GM12865 (cell line): ENCODE measurements at regions not wholly inside any gene's neighbourhood (a gene's known extent, or its start where the extent isn't known, plus 50 kb on each side); places are given as distances from the start of the nearest gene placed in this dataset.
A peak's percentile ranks its signal among the peaks of the same experiment; 100 is the strongest.

Experiments used
- DNase-seq: peaks from one replicate; pipeline ENCODE4 v3.0.0; 2010; ENCODE audit warnings: low read depth
- H3K4me3 ChIP-seq: 2 replicates; pipeline ENCODE4 v1.5.1; 2011; ENCODE audit warnings: mild to moderate bottlenecking, low read depth, low read length, control low read depth
- CTCF ChIP-seq: IDR thresholded peaks from 2 replicates; pipeline ENCODE4 v1.5.1; 2011; ENCODE audit warnings: low read length, control low read depth, low read depth, inconsistent platforms; ENCODE audit not compliant: insufficient read depth; ENCODE audit errors: missing control alignments

DNA sequence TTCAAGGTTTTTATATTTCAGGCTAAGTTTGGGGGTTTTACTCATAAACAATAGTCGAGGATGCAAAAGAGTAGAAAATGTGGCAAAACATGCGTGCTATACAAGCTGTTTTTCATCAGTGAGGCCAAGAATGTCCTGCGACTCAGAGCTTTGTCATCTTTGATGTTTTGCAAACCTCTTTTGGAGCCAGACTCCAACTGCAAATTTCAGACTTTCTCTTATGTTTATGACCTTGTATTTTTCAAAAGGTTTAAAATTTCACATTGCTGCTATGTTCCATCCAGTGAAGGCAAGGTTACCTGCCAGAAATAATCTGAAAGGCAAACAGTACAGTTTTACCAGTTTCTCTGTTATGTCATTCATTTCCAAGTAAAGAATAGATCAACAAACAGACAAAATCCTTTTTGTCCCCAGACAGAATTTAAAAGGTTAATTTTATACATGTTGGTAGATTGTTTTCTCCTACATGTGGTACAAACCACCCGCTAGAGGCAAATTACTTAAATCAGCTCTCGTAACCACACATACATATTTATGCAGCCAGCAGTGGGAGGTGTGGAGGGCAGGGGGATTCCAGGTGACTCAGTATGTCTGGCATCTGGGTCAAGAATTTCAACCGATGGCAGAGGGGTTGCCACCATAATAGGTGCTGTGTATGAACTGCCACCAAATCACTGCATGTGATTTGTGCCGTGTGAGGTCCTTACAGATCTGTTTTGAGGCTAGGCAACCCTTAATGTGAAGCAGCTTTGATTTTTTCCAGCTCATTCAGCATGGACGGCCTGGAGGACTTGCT, 119.8 kb upstream of the CPM start:
- peak; percentile 56 for DNase-seq
- H3K4me3 ChIP-seq: no peak overlapping the region
- TF ChIP-seq CTCF: no peak

DNA sequence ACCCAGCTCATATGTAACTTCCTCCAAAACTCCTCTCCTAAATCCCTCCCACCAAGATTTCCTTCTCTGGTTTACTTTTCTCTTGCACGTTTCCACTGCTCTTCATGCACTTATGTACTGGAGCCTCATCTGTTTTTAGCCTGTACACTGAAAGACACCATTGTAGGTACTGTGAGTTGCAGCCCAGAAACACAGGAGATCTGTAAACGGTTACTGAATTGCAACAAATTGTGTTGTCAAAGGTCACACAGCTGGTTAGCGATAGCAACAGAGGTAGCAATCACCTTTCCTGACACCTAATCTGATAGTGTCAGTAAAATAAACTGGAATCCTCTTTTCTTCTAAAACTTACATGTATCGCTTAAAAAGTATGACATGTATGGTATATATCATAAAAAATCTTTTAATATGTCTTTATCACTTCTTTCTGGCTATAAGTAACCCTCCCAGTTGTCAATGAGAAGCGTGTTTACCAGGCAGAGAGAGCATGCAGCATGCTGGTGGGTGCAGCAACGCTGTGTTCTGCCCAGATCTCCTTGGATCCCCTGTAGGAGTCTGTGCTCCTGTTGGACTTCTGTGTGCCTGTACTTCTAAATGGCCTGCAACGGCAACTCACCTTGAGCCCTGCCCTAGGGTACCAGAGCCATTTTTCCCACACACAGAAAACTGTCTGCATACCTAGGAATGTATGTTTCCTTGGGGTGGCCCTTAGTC, 121.5 kb upstream of the CPM start:
- TF ChIP-seq CTCF: no peak
- H3K4me3 ChIP-seq: no peak overlapping the region
- DNase-seq: no peak

GRCh38 chr12:69055280-69055679, 122.3 kb upstream of the CPM start:
- no peak for TF ChIP-seq CTCF
- DNase-seq: no peak
- no peak overlapping the region for H3K4me3 ChIP-seq

DNA sequence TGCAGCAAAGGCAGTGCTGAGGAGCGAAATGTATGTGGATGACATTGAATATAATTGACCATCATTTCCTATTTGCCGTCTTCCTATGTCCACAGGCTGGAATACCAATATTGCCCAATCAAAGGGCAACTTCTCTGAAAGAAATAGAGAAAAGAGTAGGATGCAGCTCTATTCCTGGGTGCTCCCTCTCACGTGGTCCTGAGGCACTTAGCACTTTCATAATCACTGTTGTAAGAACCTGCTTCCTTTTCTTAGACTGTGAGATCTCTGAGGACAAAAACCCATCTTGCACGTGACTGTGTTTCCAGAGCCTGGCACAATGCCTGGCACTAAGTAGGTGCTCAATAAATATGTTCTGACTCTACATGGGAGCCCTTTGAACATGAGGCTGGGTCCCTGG, 122.7 kb upstream of the CPM start:
- no peak for TF ChIP-seq CTCF
- no peak for DNase-seq
- no peak overlapping the region for H3K4me3 ChIP-seq

DNA sequence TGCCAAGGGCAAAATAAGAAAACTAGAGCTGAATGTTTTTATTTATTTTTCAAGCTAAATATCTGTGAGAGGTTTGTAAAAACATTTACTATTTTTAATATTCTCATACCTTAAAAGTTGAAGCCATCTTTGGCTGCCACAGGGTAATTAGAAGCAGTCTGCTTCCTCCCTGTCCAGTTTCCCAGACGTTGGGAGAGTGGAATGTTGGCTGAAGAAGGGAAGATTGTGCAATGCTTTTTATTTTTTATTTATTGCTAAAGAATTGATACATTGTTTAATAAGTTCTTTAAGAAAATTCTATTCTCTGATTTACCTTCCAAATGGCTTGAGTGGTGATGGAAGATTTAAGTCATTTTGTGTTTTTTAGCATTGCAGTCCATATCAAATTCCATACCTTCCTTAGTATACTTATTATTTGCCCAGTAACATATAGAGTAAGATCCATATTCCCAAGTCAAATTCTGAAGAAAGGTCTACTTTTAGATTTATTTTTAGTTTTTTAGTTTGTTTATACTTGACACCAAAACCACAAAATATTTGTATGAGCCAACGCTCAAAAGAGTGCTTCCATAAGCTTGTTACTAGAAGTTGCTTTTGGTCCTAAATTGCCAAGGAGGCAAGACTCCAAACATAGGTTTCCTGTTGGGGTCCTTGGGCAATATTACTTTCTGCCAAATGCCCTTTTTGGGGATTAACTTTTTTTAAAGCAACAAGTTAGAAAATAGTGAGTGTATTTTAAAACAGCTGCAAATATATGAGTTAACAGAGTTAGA, 124.0 kb upstream of the CPM start:
- TF ChIP-seq CTCF: no peak
- H3K4me3 ChIP-seq: no peak overlapping the region
- DNase-seq: no peak

- no peak for TF ChIP-seq CTCF
- no peak overlapping the region for H3K4me3 ChIP-seq
- DNase-seq: no peak
Observed at GRCh38 chr12:69057742-69058141, 124.8 kb upstream of the CPM start.
